ENCODE measurements at regions not wholly inside any gene's neighbourhood (a gene's known extent, or its start where the extent isn't known, plus 50 kb on each side); places are given as distances from the start of the nearest gene placed in this dataset.

DNA sequence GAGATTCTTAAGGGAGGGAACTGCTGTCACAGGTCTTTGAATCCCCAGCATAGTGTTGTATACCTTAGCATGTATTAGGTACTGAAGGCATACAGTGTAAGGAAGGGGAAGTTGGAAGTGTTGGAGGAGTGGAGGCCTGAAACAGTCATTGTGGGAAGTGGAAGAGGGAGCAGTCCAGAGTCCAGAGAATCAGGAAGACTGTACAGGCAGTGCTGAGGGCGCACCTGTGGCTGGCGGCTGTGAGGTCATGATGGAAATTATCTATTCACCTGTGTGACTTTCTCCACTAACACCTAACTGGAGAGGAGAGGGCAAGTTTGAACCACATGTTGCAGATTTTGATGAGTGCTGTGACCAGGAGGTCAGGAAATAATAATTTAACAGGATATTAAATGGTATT, 119.7 kb upstream of the NIPBL start:
- H3K4me3 ChIP-seq (ENCODE audit: low read depth, low read length) = no peak overlapping the region
- DNase-seq (ENCODE audit: low read depth) = no peak
- ChIA-PET CTCF (no interaction called here), POLR2A (no interaction called here)
- no peaks in the 10 kb centered on the region for H3K36me3 ChIP-seq (ENCODE audit: control insufficient read depth, insufficient read depth, low read length)
- TF ChIP-seq, protein P1, sequence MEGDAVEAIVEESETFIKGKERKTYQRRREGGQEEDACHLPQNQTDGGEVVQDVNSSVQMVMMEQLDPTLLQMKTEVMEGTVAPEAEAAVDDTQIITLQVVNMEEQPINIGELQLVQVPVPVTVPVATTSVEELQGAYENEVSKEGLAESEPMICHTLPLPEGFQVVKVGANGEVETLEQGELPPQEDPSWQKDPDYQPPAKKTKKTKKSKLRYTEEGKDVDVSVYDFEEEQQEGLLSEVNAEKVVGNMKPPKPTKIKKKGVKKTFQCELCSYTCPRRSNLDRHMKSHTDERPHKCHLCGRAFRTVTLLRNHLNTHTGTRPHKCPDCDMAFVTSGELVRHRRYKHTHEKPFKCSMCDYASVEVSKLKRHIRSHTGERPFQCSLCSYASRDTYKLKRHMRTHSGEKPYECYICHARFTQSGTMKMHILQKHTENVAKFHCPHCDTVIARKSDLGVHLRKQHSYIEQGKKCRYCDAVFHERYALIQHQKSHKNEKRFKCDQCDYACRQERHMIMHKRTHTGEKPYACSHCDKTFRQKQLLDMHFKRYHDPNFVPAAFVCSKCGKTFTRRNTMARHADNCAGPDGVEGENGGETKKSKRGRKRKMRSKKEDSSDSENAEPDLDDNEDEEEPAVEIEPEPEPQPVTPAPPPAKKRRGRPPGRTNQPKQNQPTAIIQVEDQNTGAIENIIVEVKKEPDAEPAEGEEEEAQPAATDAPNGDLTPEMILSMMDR (IDR thresholded peaks at IDR 0.05; ENCODE audit: insufficient read depth, low read depth, low read length) = no peak
- H3K27me3 ChIP-seq (ENCODE audit: control insufficient read depth, insufficient read depth, low read length) = peaks cover 3% of the 10 kb centered on the region

DNA sequence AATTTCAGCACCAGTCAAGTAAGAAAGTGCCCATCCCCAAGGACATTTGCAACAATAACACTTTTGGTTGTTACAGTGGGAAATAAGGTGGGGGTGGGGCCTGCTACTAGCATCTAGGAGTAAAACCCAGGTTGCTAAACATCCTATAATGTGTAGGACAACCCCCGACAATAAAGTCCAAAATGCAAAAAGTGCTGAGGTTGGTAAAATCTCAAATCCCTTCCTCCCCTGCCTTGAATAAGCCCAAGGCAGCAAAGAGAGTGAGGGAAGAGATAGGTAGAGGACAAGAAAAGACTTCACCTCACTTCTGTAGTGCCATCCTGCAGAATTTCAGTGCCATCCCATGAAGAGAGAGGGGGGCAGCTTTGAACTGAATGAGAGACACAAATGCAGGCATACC, 117.5 kb upstream of the NIPBL start:
- no peak for DNase-seq (ENCODE audit: low read depth)
- no peak overlapping the region for H3K4me3 ChIP-seq (ENCODE audit: low read depth, low read length)
- H3K36me3 ChIP-seq (ENCODE audit: control insufficient read depth, insufficient read depth, low read length) = no peaks in the 10 kb centered on the region
- ChIA-PET CTCF (no interaction called here), POLR2A (no interaction called here)
- TF ChIP-seq, protein P1 (IDR thresholded peaks at IDR 0.05; ENCODE audit: insufficient read depth, low read depth, low read length) = no peak
- H3K27me3 ChIP-seq (ENCODE audit: control insufficient read depth, insufficient read depth, low read length) = peaks cover 3% of the 10 kb centered on the region

DNA sequence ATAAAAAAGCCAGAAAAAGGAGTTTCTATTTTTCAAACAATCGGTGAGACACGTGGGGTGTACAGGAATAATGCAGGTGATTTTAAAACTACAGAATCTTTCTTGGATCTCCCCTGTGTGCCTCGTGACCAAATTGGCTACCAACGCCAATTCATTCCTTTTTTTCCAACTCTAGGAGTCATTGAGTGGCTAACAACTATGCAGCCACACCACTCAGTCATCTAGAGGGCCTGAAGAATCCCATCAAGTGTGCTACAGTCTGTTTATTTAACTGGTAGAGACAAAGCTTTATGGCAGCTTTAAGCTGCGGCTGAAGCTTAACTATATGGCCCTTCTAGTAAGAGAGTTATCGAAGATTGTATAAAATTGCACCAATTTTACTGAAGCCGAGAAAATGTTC, 113.1 kb upstream of the NIPBL start:
- no peak overlapping the region for H3K4me3 ChIP-seq (ENCODE audit: low read depth, low read length)
- DNase-seq (ENCODE audit: low read depth) = no peak
- H3K36me3 ChIP-seq (ENCODE audit: control insufficient read depth, insufficient read depth, low read length) = no peaks in the 10 kb centered on the region
- TF ChIP-seq, protein P1 (IDR thresholded peaks at IDR 0.05; ENCODE audit: insufficient read depth, low read depth, low read length) = no peak
- CTCF ChIA-PET = no interaction called here
- POLR2A ChIA-PET = no interaction called here
- no peaks in the 10 kb centered on the region for H3K27me3 ChIP-seq (ENCODE audit: control insufficient read depth, insufficient read depth, low read length)

DNA sequence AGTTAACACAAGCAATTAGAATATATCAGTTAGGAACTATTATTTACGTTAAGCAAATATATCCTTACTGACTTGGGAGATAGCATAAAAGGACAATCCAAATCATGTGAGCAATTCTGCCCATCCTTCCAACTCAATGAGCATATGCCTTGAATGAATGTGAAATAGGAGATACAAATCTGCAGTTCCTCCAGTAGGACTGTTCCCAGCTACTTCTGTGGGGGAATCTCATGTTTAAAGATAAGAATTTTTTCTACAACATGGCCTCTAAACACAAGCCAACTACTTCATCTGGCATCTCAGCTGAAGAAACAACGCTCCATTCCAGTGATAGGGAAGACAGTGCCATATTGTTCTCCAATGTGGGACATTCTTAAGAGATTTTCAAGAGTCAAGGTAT, 110.7 kb upstream of the NIPBL start:
- no peaks in the 10 kb centered on the region for H3K36me3 ChIP-seq (ENCODE audit: control insufficient read depth, insufficient read depth, low read length)
- TF ChIP-seq, protein P1 (IDR thresholded peaks at IDR 0.05; ENCODE audit: insufficient read depth, low read depth, low read length) = no peak
- no peaks in the 10 kb centered on the region; the same call in 1 of the 2 replicates for H3K27me3 ChIP-seq (ENCODE audit: control insufficient read depth, insufficient read depth, low read length)
- DNase-seq (ENCODE audit: low read depth) = no peak
- CTCF ChIA-PET = interaction anchor here (1.0 kb wide), 1 partner anchor 21 kb away, joined by 5 read pairs; no protein-coding TSS in a partner anchor
- no peak overlapping the region for H3K4me3 ChIP-seq (ENCODE audit: low read depth, low read length)
- POLR2A ChIA-PET = no interaction called here

DNA sequence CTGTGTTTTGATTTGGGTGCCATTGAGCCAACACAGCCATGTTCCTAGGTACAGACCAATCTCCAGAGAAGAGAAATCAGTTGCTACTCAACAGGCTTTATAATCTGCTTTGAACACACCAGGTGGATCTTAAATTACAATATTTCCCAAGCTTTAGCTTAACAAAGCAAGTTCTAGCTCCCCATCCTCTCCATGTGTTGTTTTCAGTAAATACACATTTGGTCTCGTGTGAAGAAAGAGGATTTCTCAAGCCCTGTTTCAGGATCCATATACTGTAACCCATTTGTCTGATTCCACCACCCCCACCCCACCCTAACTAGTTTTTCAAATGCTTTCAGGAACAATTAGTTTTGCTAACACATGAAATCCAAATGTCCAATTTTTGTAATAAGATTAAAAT, 109.6 kb upstream of the NIPBL start:
- no peak for DNase-seq (ENCODE audit: low read depth)
- TF ChIP-seq, protein P1 (IDR thresholded peaks at IDR 0.05; ENCODE audit: insufficient read depth, low read depth, low read length) = no peak
- CTCF ChIA-PET = no interaction called here
- H3K27me3 ChIP-seq (ENCODE audit: control insufficient read depth, insufficient read depth, low read length) = no peaks in the 10 kb centered on the region; the same call in 1 of the 2 replicates
- POLR2A ChIA-PET = no interaction called here
- H3K36me3 ChIP-seq (ENCODE audit: control insufficient read depth, insufficient read depth, low read length) = no peaks in the 10 kb centered on the region
- H3K4me3 ChIP-seq (ENCODE audit: low read depth, low read length) = no peak overlapping the region

All from BJ (cell line).